ENCODE measurements at regions not wholly inside any gene's neighbourhood (a gene's known extent, or its start where the extent isn't known, plus 50 kb on each side); places are given as distances from the start of the nearest gene placed in this dataset.

DNA sequence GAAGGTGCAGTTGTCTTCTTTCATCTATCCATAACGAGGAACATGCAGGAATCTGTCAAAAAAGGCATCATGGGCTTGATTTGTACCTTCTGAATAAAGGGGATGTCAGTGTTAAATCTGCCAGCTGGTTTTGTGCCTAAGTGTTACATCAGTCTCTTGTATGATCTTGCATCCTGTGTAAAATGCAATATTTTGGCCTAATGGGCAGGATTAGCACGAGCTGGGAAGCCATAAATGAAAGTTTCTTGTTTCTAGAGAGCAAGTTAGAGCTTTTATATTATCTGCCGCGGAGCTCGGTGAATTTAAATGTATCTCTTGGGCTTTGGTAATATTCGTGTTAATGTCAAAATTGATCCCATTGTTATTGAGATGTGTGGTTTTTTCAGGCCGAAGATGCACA, 526.1 kb upstream of the WWC1 start:
- Histone ChIP-seq H3K9me3 (replicated peaks; ENCODE audit: control insufficient read depth, insufficient read depth, low read length) (peaks cover 4% of the 10 kb centered on the region), H3K4me2 (ENCODE audit: insufficient read depth, low read length) (no peak overlapping the region), H2AFZ (ENCODE audit: low read depth, low read length) (no peak overlapping the region), H3K9me1 (replicated peaks; ENCODE audit: control insufficient read depth, extremely low read depth, insufficient read depth, low read length) (no peaks in the 10 kb centered on the region), H3K27me3 (ENCODE audit: control insufficient read depth in 2 of 2, insufficient read depth in 2 of 2, low read length in 2 of 2) (no peaks in the 10 kb centered on the region), H3K27ac (ENCODE audit: insufficient read depth, low read depth, low read length) (no peak overlapping the region), H4K20me1 (replicated peaks; ENCODE audit: control insufficient read depth, extremely low read depth, insufficient read depth, low read length) (no peaks in the 10 kb centered on the region), H3K4me3 (replicated peaks in 1 of 3; ENCODE audit: insufficient read depth in 1 of 3, low read depth in 1 of 3, low read length in 3 of 3) (no peak overlapping the region), H3K9ac (replicated peaks; ENCODE audit: extremely low read depth, insufficient read depth, low read length) (no peak overlapping the region), H3K79me2 (ENCODE audit: control insufficient read depth, insufficient read depth, low read length) (no peaks in the 10 kb centered on the region), H3K36me3 (ENCODE audit: control insufficient read depth in 2 of 2, extremely low read depth in 1 of 2, insufficient read depth in 2 of 2, low read length in 2 of 2) (no peaks in the 10 kb centered on the region), H3K4me1 (ENCODE audit: control insufficient read depth, extremely low read depth, insufficient read depth, low read length) (no peaks in the 10 kb centered on the region)
- POLR2A ChIA-PET, result no interaction called here
- dilution Hi-C loops (cut with MboI; ENCODE audit: extremely low pct_ligation_motif_present, low sequenced_read_pairs), result no loop called here
- BruUV-seq (replicated peaks), result no TSS peak
- CTCF ChIA-PET, result no interaction called here
- TF ChIP-seq POLR2AphosphoS5 (IDR thresholded peaks at IDR 0.05; ENCODE audit: insufficient read depth, low read depth, low read length) (no peak), GATA2 (IDR thresholded peaks at IDR 0.05; ENCODE audit: insufficient read depth, insufficient read length, low read depth, low read length) (no peak), POLR2A (IDR thresholded peaks at IDR 0.05; ENCODE audit: low read depth, low read length) (no peak), EZH2 (IDR thresholded peaks at IDR 0.05; ENCODE audit: borderline replicate concordance, low read depth, low read length, severe bottlenecking) (no peak), FOS (IDR thresholded peaks at IDR 0.05; ENCODE audit: borderline replicate concordance, insufficient read depth, low read length) (no peak), MYC (IDR thresholded peaks at IDR 0.05; ENCODE audit: low read depth, low read length) (no peak), JUN (IDR thresholded peaks at IDR 0.05; ENCODE audit: borderline replicate concordance, insufficient read depth, insufficient read length, low read depth) (no peak)
- TF ChIP-seq, protein P1, sequence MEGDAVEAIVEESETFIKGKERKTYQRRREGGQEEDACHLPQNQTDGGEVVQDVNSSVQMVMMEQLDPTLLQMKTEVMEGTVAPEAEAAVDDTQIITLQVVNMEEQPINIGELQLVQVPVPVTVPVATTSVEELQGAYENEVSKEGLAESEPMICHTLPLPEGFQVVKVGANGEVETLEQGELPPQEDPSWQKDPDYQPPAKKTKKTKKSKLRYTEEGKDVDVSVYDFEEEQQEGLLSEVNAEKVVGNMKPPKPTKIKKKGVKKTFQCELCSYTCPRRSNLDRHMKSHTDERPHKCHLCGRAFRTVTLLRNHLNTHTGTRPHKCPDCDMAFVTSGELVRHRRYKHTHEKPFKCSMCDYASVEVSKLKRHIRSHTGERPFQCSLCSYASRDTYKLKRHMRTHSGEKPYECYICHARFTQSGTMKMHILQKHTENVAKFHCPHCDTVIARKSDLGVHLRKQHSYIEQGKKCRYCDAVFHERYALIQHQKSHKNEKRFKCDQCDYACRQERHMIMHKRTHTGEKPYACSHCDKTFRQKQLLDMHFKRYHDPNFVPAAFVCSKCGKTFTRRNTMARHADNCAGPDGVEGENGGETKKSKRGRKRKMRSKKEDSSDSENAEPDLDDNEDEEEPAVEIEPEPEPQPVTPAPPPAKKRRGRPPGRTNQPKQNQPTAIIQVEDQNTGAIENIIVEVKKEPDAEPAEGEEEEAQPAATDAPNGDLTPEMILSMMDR (IDR thresholded peaks at IDR 0.05; ENCODE audit: extremely low read depth in 1 of 2, insufficient read depth in 1 of 2, low read depth in 1 of 2, low read length in 2 of 2), result no peak
- TF ChIP-seq, protein P2, sequence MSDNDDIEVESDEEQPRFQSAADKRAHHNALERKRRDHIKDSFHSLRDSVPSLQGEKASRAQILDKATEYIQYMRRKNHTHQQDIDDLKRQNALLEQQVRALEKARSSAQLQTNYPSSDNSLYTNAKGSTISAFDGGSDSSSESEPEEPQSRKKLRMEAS (IDR thresholded peaks at IDR 0.05; ENCODE audit: insufficient read depth, insufficient read length), result no peak
- no peak for DNase-seq (ENCODE audit: low read depth, low spot score)
- no peak for FAIRE-seq
- intact Hi-C loops (cut with micrococcal nuclease), result no loop called here

All from endothelial cell of umbilical vein (primary cell).